Peyer's patch (tissue), 4 donors: ENCODE measurements at regions not wholly inside any gene's neighbourhood (a gene's known extent, or its start where the extent isn't known, plus 50 kb on each side); places are given as distances from the start of the nearest gene placed in this dataset.

Source experiments
- POLR2A ChIP-seq, 2 donors: fragments of 450-650 bp; IDR thresholded peaks; one replicate each; pipeline ENCODE4 v1.5.1; 2017; ENCODE audit warnings: antibody characterized with exemption in 2 of 2, mild to moderate bottlenecking in 2 of 2, moderate library complexity in 2 of 2
- TF ChIP-seq, protein P1 (sequence below), 6 experiments: fragments of 450-650 bp in 4 of 6; fragments of 200-600 bp in 2 of 6; sonication (generic) in 1 of 6; IDR thresholded peaks; one replicate each; pipeline ENCODE4 v1.5.1; 2017 to 2019; ENCODE audit warnings: antibody characterized with exemption in 6 of 6, mild to moderate bottlenecking in 3 of 6, moderate library complexity in 1 of 6

DNA sequence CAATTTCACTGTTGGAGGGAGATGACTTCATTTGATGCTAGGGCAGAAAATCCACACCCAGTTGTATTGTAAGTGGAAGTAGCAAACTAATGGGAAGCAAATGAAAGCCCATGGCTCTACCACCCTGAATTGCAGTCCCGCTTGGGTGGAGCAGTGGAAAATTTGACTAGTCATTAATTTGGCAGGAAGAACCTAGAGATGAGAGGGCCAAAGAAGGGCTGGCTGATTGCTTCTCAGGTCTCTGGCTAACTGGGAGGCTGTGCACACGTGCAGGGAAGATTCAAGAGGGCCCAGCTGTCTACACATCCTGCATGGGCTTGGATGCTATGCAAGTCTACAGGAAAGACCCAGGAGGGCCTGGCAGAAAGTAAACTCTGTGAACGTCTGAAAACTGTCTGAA is 466.2 kb downstream of the TFAP2A start:
- TF ChIP-seq, protein P1, sequence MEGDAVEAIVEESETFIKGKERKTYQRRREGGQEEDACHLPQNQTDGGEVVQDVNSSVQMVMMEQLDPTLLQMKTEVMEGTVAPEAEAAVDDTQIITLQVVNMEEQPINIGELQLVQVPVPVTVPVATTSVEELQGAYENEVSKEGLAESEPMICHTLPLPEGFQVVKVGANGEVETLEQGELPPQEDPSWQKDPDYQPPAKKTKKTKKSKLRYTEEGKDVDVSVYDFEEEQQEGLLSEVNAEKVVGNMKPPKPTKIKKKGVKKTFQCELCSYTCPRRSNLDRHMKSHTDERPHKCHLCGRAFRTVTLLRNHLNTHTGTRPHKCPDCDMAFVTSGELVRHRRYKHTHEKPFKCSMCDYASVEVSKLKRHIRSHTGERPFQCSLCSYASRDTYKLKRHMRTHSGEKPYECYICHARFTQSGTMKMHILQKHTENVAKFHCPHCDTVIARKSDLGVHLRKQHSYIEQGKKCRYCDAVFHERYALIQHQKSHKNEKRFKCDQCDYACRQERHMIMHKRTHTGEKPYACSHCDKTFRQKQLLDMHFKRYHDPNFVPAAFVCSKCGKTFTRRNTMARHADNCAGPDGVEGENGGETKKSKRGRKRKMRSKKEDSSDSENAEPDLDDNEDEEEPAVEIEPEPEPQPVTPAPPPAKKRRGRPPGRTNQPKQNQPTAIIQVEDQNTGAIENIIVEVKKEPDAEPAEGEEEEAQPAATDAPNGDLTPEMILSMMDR (IDR thresholded peaks at IDR 0.05): no peak
- TF ChIP-seq POLR2A (IDR thresholded peaks at IDR 0.05): no peak
